ENCODE measurements at regions not wholly inside any gene's neighbourhood (a gene's known extent, or its start where the extent isn't known, plus 50 kb on each side); places are given as distances from the start of the nearest gene placed in this dataset.
"Not testable (repeated sequence)": the region's sequence is repeated elsewhere in the genome, so short reads cannot be mapped to it uniquely, and the experiment has no call there.

DNA sequence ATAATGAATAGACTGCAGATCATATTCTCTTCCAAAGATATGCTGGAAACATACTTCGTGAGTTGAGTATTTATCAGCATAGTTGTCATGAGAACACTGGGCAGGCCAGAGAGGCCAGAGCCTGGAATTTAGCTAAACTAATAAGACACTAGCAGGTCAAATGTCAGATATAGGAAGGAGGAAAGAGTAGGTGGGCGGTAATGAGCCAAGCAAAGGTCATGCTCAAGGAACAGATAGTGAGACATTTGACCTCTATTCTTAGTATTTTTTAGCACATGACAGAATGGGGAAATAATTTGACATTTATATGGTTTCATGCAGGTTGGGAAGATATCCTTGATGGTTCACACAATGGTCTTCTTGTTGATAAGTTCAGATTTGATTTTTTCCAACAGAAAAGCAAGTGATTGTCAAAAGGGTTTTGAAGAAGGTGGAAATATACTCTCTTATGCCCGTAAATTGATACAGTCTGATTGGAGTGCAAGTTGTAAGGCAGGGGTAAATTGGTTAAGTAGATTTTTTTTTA lies 99.6 kb upstream of the GOLGA6L4 start:
- TF ChIP-seq, protein P1, sequence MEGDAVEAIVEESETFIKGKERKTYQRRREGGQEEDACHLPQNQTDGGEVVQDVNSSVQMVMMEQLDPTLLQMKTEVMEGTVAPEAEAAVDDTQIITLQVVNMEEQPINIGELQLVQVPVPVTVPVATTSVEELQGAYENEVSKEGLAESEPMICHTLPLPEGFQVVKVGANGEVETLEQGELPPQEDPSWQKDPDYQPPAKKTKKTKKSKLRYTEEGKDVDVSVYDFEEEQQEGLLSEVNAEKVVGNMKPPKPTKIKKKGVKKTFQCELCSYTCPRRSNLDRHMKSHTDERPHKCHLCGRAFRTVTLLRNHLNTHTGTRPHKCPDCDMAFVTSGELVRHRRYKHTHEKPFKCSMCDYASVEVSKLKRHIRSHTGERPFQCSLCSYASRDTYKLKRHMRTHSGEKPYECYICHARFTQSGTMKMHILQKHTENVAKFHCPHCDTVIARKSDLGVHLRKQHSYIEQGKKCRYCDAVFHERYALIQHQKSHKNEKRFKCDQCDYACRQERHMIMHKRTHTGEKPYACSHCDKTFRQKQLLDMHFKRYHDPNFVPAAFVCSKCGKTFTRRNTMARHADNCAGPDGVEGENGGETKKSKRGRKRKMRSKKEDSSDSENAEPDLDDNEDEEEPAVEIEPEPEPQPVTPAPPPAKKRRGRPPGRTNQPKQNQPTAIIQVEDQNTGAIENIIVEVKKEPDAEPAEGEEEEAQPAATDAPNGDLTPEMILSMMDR (IDR thresholded peaks at IDR 0.05; ENCODE audit: poor library complexity), result not testable (repeated sequence)
- not testable (repeated sequence) for TF ChIP-seq EZH2phosphoT487 (IDR thresholded peaks at IDR 0.05; ENCODE audit: low read depth, severe bottlenecking, unreplicated experiment)
